ENCODE measurements at regions not wholly inside any gene's neighbourhood (a gene's known extent, or its start where the extent isn't known, plus 50 kb on each side); places are given as distances from the start of the nearest gene placed in this dataset.
"Not testable (repeated sequence)": the region's sequence is repeated elsewhere in the genome, so short reads cannot be mapped to it uniquely, and the experiment has no call there.

DNA sequence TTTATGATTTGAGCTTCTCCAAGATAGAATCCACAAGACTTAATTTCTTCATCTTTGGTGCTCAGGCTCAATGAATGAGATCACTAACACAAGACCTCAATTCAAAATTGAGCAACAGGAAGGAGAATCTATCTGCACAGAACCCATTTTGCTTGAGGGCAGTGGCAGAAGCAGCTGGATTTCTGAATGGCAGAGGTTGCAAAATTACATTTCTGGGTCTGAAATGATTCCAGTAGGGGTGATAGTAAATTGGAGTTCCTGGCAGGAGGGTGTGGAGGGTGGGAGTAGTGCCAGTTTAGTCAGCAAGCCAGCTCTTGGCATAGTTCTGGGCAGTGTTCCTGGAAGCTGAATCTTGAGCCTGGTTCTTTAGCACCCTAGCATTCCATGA is 281.1 kb downstream of the SLC7A11 start:
- no peaks in the 10 kb centered on the region for H3K9me3 ChIP-seq (ENCODE audit: control insufficient read depth in 3 of 3, low read length in 3 of 3)
- H3K27me3 ChIP-seq (ENCODE audit: control insufficient read depth in 3 of 3, insufficient read depth in 3 of 3, low read length in 3 of 3), result no peaks in the 10 kb centered on the region
- H3K27ac ChIP-seq (ENCODE audit: low read depth, low read length), result no peak overlapping the region
- no peaks in the 10 kb centered on the region for H3K36me3 ChIP-seq (ENCODE audit: control insufficient read depth in 3 of 3, insufficient read depth in 3 of 3, low read length in 3 of 3)
- no peak overlapping the region for H3K4me3 ChIP-seq (ENCODE audit: low read length in 3 of 3)
- no peak overlapping the region for H3K9ac ChIP-seq (ENCODE audit: low read depth in 1 of 3, low read length in 3 of 3)
- H3K4me1 ChIP-seq (ENCODE audit: control insufficient read depth in 3 of 3, insufficient read depth in 3 of 3, low read length in 3 of 3), result peaks cover 0 to 5% (median 4%) of the 10 kb centered on the region in 3 donors

DNA sequence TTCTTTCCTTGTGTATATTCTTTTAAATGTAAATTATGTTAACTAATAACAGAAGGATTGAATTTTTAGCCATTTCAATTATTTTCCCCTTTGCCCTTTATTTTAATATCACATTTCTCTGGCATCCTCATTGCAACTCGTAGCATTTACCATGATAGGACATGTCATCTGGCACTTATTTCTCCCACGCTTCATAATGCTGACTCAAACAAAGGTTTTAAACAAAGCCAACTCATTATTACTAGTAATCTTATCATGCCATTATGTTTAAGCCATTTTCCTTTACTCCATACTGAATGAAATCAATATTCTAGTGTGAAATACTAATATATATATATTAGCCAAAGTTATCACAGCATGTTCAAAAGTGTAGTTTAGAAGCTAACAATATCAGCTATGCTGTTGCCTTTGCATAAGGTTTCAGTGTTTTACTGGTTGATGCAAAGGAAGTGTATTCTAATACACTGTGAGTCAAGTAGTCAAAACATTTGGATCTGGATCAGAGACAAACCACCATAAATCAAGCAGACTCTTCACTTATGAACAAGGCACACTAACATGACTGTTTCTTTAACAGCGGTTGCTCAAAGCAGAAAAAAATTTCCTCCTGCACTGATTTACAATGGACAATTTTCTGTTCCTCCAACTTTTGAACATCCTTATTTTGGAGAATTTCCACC is 281.6 kb downstream of the SLC7A11 start:
- Histone ChIP-seq H3K27me3 (ENCODE audit: control insufficient read depth in 3 of 3, insufficient read depth in 3 of 3, low read length in 3 of 3) (no peaks in the 10 kb centered on the region), H3K4me1 (ENCODE audit: control insufficient read depth in 3 of 3, insufficient read depth in 3 of 3, low read length in 3 of 3) (peaks cover 0 to 5% (median 4%) of the 10 kb centered on the region in 3 donors), H3K36me3 (ENCODE audit: control insufficient read depth in 3 of 3, insufficient read depth in 3 of 3, low read length in 3 of 3) (no peaks in the 10 kb centered on the region), H3K9me3 (ENCODE audit: control insufficient read depth in 3 of 3, low read length in 3 of 3) (no peaks in the 10 kb centered on the region), H3K27ac (ENCODE audit: low read depth, low read length) (no peak overlapping the region), H3K9ac (ENCODE audit: low read depth in 1 of 3, low read length in 3 of 3) (no peak overlapping the region), H3K4me3 (ENCODE audit: low read length in 3 of 3) (no peak overlapping the region)

DNA sequence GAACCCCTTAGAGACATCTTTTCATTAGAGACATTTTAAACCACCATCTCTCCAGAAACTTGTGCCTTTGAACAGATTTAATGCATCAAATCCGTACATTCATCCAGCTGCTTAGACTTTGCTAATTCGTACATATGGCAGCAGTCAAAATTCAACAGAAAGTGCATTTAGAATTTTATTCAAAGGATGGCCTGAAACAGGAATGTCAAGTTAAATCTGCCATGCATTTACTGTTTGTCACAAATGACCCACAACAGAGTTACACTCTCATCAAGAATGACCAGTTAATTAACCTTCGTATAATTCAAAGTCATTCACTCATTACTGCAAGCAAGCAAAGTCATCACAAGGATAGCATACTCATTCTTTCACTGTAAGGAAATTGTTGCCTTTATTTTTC is 284.3 kb downstream of the SLC7A11 start:
- H3K9me3 ChIP-seq (ENCODE audit: control insufficient read depth in 3 of 3, low read length in 3 of 3), result no peaks in the 10 kb centered on the region
- no peaks in the 10 kb centered on the region for H3K36me3 ChIP-seq (ENCODE audit: control insufficient read depth in 3 of 3, insufficient read depth in 3 of 3, low read length in 3 of 3)
- H3K27ac ChIP-seq (ENCODE audit: low read depth, low read length), result no peak overlapping the region
- H3K27me3 ChIP-seq (ENCODE audit: control insufficient read depth in 3 of 3, insufficient read depth in 3 of 3, low read length in 3 of 3), result no peaks in the 10 kb centered on the region
- no peak overlapping the region for H3K9ac ChIP-seq (ENCODE audit: low read depth in 1 of 3, low read length in 3 of 3)
- H3K4me1 ChIP-seq (ENCODE audit: control insufficient read depth in 3 of 3, insufficient read depth in 3 of 3, low read length in 3 of 3), result peaks cover 0 to 5% (median 4%) of the 10 kb centered on the region in 3 donors
- H3K4me3 ChIP-seq (ENCODE audit: low read length in 3 of 3), result no peak overlapping the region

DNA sequence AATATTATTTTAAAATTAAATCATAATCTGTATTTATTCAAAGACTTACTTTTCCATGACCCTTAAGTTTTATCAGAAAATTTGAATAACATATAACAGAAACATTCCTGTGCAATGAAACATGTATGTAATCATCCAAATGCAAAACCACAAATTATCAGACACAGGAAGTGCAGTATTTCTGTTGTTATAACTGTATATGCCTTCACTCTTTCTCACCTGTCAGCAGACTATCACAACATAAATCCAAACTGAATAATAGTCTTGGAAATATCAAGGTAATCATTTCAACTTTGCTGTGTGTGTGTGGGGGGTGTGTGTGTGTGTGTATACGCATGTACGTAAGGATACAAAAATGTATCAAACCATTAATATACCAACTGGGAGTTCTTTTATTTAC is 285.9 kb downstream of the SLC7A11 start:
- H3K4me1 ChIP-seq (ENCODE audit: control insufficient read depth in 3 of 3, insufficient read depth in 3 of 3, low read length in 3 of 3), result peaks cover 0 to 4% (median 3%) of the 10 kb centered on the region in 3 donors
- no peak overlapping the region for H3K27ac ChIP-seq (ENCODE audit: low read depth, low read length)
- H3K36me3 ChIP-seq (ENCODE audit: control insufficient read depth in 3 of 3, insufficient read depth in 3 of 3, low read length in 3 of 3), result no peaks in the 10 kb centered on the region
- H3K27me3 ChIP-seq (ENCODE audit: control insufficient read depth in 3 of 3, insufficient read depth in 3 of 3, low read length in 3 of 3), result no peaks in the 10 kb centered on the region
- no peak overlapping the region for H3K9ac ChIP-seq (ENCODE audit: low read depth in 1 of 3, low read length in 3 of 3)
- H3K4me3 ChIP-seq (ENCODE audit: low read length in 3 of 3), result no peak overlapping the region
- no peaks in the 10 kb centered on the region for H3K9me3 ChIP-seq (ENCODE audit: control insufficient read depth in 3 of 3, low read length in 3 of 3)

DNA sequence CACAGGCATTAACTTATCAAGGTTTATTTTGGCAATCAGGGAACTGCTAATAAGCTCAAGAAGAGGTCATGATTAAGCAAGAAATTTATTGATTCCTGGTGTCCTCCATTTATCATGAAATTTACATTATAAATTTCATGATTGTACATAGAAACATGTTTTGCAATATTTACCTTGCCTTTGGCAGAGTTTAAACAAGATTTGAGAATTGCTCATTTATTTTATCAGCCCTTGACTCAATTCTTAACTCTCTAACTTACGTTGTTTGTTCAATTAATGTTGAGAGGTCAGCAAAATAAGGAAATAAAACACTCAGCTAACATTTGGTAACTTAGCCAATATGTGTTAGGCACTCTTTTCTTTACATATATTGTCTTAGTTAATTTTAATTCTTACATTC is 286.6 kb downstream of the SLC7A11 start:
- H3K4me1 ChIP-seq (ENCODE audit: control insufficient read depth in 3 of 3, insufficient read depth in 3 of 3, low read length in 3 of 3), result peaks cover 0 to under 1% (median 0%) of the 10 kb centered on the region in 3 donors
- H3K27me3 ChIP-seq (ENCODE audit: control insufficient read depth in 3 of 3, insufficient read depth in 3 of 3, low read length in 3 of 3), result no peaks in the 10 kb centered on the region
- H3K27ac ChIP-seq (ENCODE audit: low read depth, low read length), result no peak overlapping the region
- H3K4me3 ChIP-seq (ENCODE audit: low read length in 3 of 3), result no peak overlapping the region
- no peaks in the 10 kb centered on the region for H3K36me3 ChIP-seq (ENCODE audit: control insufficient read depth in 3 of 3, insufficient read depth in 3 of 3, low read length in 3 of 3)
- H3K9me3 ChIP-seq (ENCODE audit: control insufficient read depth in 3 of 3, low read length in 3 of 3), result no peaks in the 10 kb centered on the region
- no peak overlapping the region for H3K9ac ChIP-seq (ENCODE audit: low read depth in 1 of 3, low read length in 3 of 3)

DNA sequence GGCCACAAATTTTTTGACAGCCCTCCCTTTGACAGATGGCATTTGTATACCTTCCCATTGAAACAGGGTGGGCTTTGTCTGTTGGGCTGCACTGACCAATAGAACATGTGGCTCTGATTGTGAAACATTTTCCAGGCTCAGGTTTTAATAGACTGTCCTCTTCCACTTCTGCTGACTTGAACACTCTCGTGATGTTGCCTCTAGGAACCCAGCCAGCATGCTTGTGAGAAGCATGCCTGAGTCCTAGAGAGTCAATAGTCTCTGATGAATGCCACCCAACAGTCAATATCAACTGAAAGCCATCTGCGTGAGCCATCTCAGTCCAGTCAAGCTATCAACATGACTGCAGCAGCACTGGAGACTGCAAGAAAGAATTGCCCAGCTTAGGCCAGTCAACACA is 290.0 kb downstream of the SLC7A11 start:
- Histone ChIP-seq H3K9ac (ENCODE audit: low read depth in 1 of 3, low read length in 3 of 3) (no peak overlapping the region), H3K4me1 (ENCODE audit: control insufficient read depth in 3 of 3, insufficient read depth in 3 of 3, low read length in 3 of 3) (no peaks in the 10 kb centered on the region), H3K36me3 (ENCODE audit: control insufficient read depth in 3 of 3, insufficient read depth in 3 of 3, low read length in 3 of 3) (no peaks in the 10 kb centered on the region), H3K4me3 (ENCODE audit: low read length in 3 of 3) (no peak overlapping the region), H3K27me3 (ENCODE audit: control insufficient read depth in 3 of 3, insufficient read depth in 3 of 3, low read length in 3 of 3) (no peaks in the 10 kb centered on the region), H3K27ac (ENCODE audit: low read depth, low read length) (no peak overlapping the region), H3K9me3 (ENCODE audit: control insufficient read depth in 3 of 3, low read length in 3 of 3) (peaks cover 0 to 2% (median 0%) of the 10 kb centered on the region in 3 donors)

DNA sequence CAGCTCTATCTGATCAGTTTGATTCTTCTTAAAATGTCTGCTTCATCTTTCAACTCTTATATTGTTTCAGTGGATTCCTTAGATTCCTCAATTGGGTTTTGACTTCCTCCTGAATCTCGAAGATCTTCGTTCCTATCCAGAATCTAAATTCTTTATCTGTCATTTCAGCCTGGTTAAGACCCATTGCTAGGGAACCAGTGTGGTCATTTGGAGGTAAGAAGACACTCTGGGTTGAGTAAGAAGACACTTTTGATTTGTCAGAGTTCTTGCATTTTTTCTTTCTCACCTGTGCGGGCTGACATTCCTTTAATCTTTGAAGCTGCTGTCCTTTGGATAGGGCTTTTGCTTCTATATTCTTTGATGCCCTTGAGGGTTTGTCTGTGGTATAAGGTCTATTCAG is 291.9 kb downstream of the SLC7A11 start:
- no peak overlapping the region for H3K9ac ChIP-seq (ENCODE audit: low read depth in 1 of 3, low read length in 3 of 3)
- H3K27me3 ChIP-seq (ENCODE audit: control insufficient read depth in 3 of 3, insufficient read depth in 3 of 3, low read length in 3 of 3), result no peaks in the 10 kb centered on the region
- no peaks in the 10 kb centered on the region for H3K36me3 ChIP-seq (ENCODE audit: control insufficient read depth in 3 of 3, insufficient read depth in 3 of 3, low read length in 3 of 3)
- H3K4me1 ChIP-seq (ENCODE audit: control insufficient read depth in 3 of 3, insufficient read depth in 3 of 3, low read length in 3 of 3), result no peaks in the 10 kb centered on the region
- H3K9me3 ChIP-seq (ENCODE audit: control insufficient read depth in 3 of 3, low read length in 3 of 3), result peaks cover 0 to 2% (median 0%) of the 10 kb centered on the region in 3 donors
- H3K27ac ChIP-seq (ENCODE audit: low read depth, low read length), result no peak overlapping the region
- H3K4me3 ChIP-seq (ENCODE audit: low read length in 3 of 3), result no peak overlapping the region

DNA sequence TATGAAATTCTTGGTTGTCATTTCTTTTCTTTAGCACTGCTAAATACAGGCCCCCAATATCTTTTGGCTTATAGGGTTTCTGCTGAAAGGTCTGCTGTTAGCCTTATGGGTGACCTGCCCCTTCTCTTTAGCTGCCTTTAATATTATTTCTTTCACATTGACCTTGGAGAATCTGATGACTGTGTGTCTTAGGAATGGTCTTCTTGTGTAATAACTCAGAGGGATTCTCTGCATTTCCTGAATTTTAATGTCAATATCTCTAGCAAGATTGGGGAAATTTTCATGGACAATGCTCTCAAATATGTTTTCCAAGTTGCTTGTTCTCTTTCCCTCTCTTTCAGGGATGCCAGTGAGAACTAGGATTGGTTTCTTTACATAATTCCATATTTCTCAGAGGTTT is 292.4 kb downstream of the SLC7A11 start:
- no peaks in the 10 kb centered on the region for H3K4me1 ChIP-seq (ENCODE audit: control insufficient read depth in 3 of 3, insufficient read depth in 3 of 3, low read length in 3 of 3)
- H3K27me3 ChIP-seq (ENCODE audit: control insufficient read depth in 3 of 3, insufficient read depth in 3 of 3, low read length in 3 of 3), result no peaks in the 10 kb centered on the region

DNA sequence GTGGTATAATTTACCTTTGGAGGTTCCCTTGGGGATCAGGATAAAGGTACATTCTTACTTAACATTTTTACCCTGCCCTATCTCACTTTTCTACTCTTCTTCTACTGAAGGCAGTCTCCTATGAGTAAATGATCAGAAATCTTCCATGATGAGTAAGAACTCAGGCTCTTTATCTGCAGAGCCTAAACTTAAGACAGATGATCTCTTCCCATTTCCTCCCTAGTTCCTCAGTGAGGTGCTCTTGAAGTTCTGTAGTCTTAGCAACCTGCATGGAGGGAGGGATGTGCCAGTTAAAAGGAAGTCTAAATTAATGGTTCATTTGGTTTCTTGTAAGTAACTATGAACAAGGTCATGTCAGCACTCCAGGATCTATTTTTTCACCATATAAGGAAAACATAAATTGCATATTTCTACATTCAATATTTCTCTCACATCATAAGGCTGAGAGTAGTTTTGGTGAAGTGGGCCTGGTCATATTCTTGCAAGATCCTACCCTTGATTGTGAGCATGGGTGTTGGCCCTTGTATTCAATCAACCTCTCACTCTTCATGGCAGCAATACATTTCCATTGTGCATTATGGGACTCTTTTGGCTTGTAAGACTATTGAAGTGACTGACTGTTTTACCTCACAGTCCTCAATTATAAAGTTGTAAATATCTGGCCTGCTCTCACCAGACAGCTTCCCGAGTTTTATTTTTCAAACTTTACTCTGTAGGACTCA is 295.5 kb downstream of the SLC7A11 start:
- H3K27ac ChIP-seq (ENCODE audit: low read depth, low read length), result no peak overlapping the region
- no peaks in the 10 kb centered on the region for H3K4me1 ChIP-seq (ENCODE audit: control insufficient read depth in 3 of 3, insufficient read depth in 3 of 3, low read length in 3 of 3)
- no peak overlapping the region for H3K4me3 ChIP-seq (ENCODE audit: low read length in 3 of 3)
- no peaks in the 10 kb centered on the region for H3K36me3 ChIP-seq (ENCODE audit: control insufficient read depth in 3 of 3, insufficient read depth in 3 of 3, low read length in 3 of 3)
- no peak overlapping the region for H3K9ac ChIP-seq (ENCODE audit: low read depth in 1 of 3, low read length in 3 of 3)
- H3K9me3 ChIP-seq (ENCODE audit: control insufficient read depth in 3 of 3, low read length in 3 of 3), result peaks cover 0 to 2% (median 0%) of the 10 kb centered on the region in 3 donors
- H3K27me3 ChIP-seq (ENCODE audit: control insufficient read depth in 3 of 3, insufficient read depth in 3 of 3, low read length in 3 of 3), result no peaks in the 10 kb centered on the region

More for the DNA sequence above, 292.4 kb downstream of the SLC7A11 start:
- Histone ChIP-seq H3K27ac (ENCODE audit: low read depth, low read length) (no peak overlapping the region), H3K9ac (ENCODE audit: low read depth in 1 of 3, low read length in 3 of 3) (no peak overlapping the region), H3K9me3 (ENCODE audit: control insufficient read depth in 3 of 3, low read length in 3 of 3) (peaks cover 0 to 2% (median 0%) of the 10 kb centered on the region in 3 donors), H3K4me3 (ENCODE audit: low read length in 3 of 3) (no peak overlapping the region), H3K36me3 (ENCODE audit: control insufficient read depth in 3 of 3, insufficient read depth in 3 of 3, low read length in 3 of 3) (no peaks in the 10 kb centered on the region)

DNA sequence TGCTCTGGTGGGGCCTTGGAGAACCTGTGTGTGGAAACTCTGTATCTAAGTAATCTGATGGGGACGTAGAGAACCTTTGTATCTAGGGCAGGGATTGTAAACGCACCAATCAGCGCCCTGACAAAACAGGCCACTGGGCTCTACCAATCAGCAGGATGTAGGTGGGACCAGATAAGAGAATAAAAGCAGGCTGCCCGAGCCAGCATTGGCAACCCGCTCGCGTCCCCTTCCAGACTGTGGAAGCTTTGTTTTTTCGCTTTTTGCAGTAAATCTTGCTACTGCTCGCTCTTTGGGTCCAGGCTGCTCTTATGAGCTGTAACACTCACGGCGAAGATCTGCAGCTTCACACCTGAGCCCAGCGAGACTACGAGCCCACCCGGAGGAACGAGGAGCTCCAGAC is 299.3 kb downstream of the SLC7A11 start:
- not testable (repeated sequence) for H3K9ac ChIP-seq (ENCODE audit: low read depth in 1 of 3, low read length in 3 of 3); H3K4me3 ChIP-seq (ENCODE audit: low read length in 3 of 3); H3K9me3 ChIP-seq (ENCODE audit: control insufficient read depth in 3 of 3, low read length in 3 of 3); H3K27me3 ChIP-seq (ENCODE audit: control insufficient read depth in 3 of 3, insufficient read depth in 3 of 3, low read length in 3 of 3); H3K36me3 ChIP-seq (ENCODE audit: control insufficient read depth in 3 of 3, insufficient read depth in 3 of 3, low read length in 3 of 3); H3K27ac ChIP-seq (ENCODE audit: low read depth, low read length); H3K4me1 ChIP-seq (ENCODE audit: control insufficient read depth in 3 of 3, insufficient read depth in 3 of 3, low read length in 3 of 3)

Data from skeletal muscle tissue (tissue), 3 donors.